ENCODE measurements at regions not wholly inside any gene's neighbourhood (a gene's known extent, or its start where the extent isn't known, plus 50 kb on each side); places are given as distances from the start of the nearest gene placed in this dataset.

- H3K4me3 Mint-ChIP-seq, result no peak overlapping the region
- Histone ChIP-seq H3K4me1 (ENCODE audit: control insufficient read depth, insufficient read depth, low read length) (no peaks in the 10 kb centered on the region), H3K9ac (ENCODE audit: extremely low read depth, low read length, poor library complexity, severe bottlenecking) (no peak overlapping the region), H3K27me3 (ENCODE audit: control insufficient read depth, insufficient read depth, low read length, poor library complexity, severe bottlenecking) (peaks cover 13% of the 10 kb centered on the region), H3K27ac (ENCODE audit: low read depth, low read length) (no peak overlapping the region), H3K9me3 (ENCODE audit: control insufficient read depth, low read length) (no peaks in the 10 kb centered on the region), H3K4me3 (ENCODE audit: low read length) (no peak overlapping the region), H3K36me3 (ENCODE audit: control insufficient read depth, insufficient read depth, low read length) (no peaks in the 10 kb centered on the region)
- no peaks in the 10 kb centered on the region for H3K36me3 Mint-ChIP-seq (ENCODE audit: low read depth)
- DNase-seq, result no peak
- H3K27ac Mint-ChIP-seq, result no peak overlapping the region
- H3K4me1 Mint-ChIP-seq, result peaks cover 9% of the 10 kb centered on the region
- 94% methylated on average over 5 of the region's 5 CpGs; no CpG with 5 or more reads in 1 of the 2 experiments for WGBS, 2 experiments (ENCODE audit: insufficient coverage in 1 of 2, insufficient read length in 1 of 2)
- no peaks in the 10 kb centered on the region for H3K9me3 Mint-ChIP-seq
- no peak for TF ChIP-seq CTCF (conservative IDR thresholded peaks at IDR 0.05)
- peaks cover 6% of the 10 kb centered on the region for H3K27me3 Mint-ChIP-seq (ENCODE audit: insufficient read depth)
Measured at GRCh38 chr1:56057466-56058405, 521.6 kb downstream of the PLPP3 start.

- no peak overlapping the region for H3K27ac ChIP-seq (ENCODE audit: low read depth, low read length)
Measured at GRCh38 chr1:56056438-56057287, 522.7 kb downstream of the PLPP3 start.

More at GRCh38 chr1:56056438-56057287, 522.7 kb downstream of the PLPP3 start:
- no peak for DNase-seq
- peaks cover 9% of the 10 kb centered on the region for H3K4me1 Mint-ChIP-seq
- Histone ChIP-seq H3K36me3 (ENCODE audit: control insufficient read depth, insufficient read depth, low read length) (no peaks in the 10 kb centered on the region), H3K9ac (ENCODE audit: extremely low read depth, low read length, poor library complexity, severe bottlenecking) (no peak overlapping the region), H3K9me3 (ENCODE audit: control insufficient read depth, low read length) (no peaks in the 10 kb centered on the region), H3K4me1 (ENCODE audit: control insufficient read depth, insufficient read depth, low read length) (no peaks in the 10 kb centered on the region), H3K4me3 (ENCODE audit: low read length) (no peak overlapping the region), H3K27me3 (ENCODE audit: control insufficient read depth, insufficient read depth, low read length, poor library complexity, severe bottlenecking) (peaks cover 21% of the 10 kb centered on the region)
- H3K27ac Mint-ChIP-seq, result no peak overlapping the region
- no peak overlapping the region for H3K4me3 Mint-ChIP-seq
- H3K36me3 Mint-ChIP-seq (ENCODE audit: low read depth), result no peaks in the 10 kb centered on the region
- H3K9me3 Mint-ChIP-seq, result no peaks in the 10 kb centered on the region
- WGBS, 2 experiments (ENCODE audit: insufficient coverage in 1 of 2, insufficient read length in 1 of 2), result 93 to 94% methylated on average over 7 to 9 of the region's 9 CpGs
- peaks cover 6% of the 10 kb centered on the region for H3K27me3 Mint-ChIP-seq (ENCODE audit: insufficient read depth)
- TF ChIP-seq CTCF (conservative IDR thresholded peaks at IDR 0.05), result no peak

Data from endodermal cell (in vitro differentiated cells).